Gastrocnemius medialis (tissue), 4 donors: ENCODE measurements at regions not wholly inside any gene's neighbourhood (a gene's known extent, or its start where the extent isn't known, plus 50 kb on each side); places are given as distances from the start of the nearest gene placed in this dataset.
A peak's percentile ranks its signal among the peaks of the same experiment; 100 is the strongest.

Experiments used
- ATAC-seq, 2 donors: fragments of 150-250 bp; one replicate each; pipeline ENCODE4 v1.9.1; 2016
- DNase-seq, 2 donors: peaks; one replicate each; pipeline ENCODE4 v3.0.0-alpha.2; 2019
- H3K27ac ChIP-seq, 4 donors: fragments of 200-600 bp; sonication (generic); 1 replicate in 1 of 4; 2 replicates in 3 of 4; pipeline ENCODE4 v1.5.1; 2016 to 2018; ENCODE audit warnings: mild to moderate bottlenecking in 2 of 4, moderate library complexity in 1 of 4
- H3K27me3 ChIP-seq, 3 donors: fragments of 200-600 bp; sonication (generic) in 2 of 3; 1 replicate in 1 of 3; 2 replicates in 2 of 3; pipeline versions ENCODE4 v1.5.1 to v1.6.0; 2016 to 2019; ENCODE audit warnings: mild to moderate bottlenecking in 1 of 3, moderate library complexity in 1 of 3
- H3K36me3 ChIP-seq, 2 donors: fragments of 200-600 bp; sonication (generic) in 1 of 2; one replicate each; pipeline ENCODE4 v1.5.1; 2017 to 2018
- H3K4me1 ChIP-seq, 2 donors: fragments of 200-600 bp; sonication (generic) in 1 of 2; one replicate each; pipeline ENCODE4 v1.5.1; 2016 to 2017; ENCODE audit warnings: mild to moderate bottlenecking in 2 of 2
- H3K4me3 ChIP-seq, 4 donors: fragments of 200-600 bp; sonication (generic) in 3 of 4; 1 replicate in 1 of 4; 2 replicates in 3 of 4; pipeline ENCODE4 v1.5.1; 2016 to 2019; ENCODE audit warnings: mild to moderate bottlenecking in 2 of 4
- H3K9me3 ChIP-seq, 3 donors: fragments of 200-600 bp; sonication (generic) in 2 of 3; 1 replicate in 1 of 3; 2 replicates in 2 of 3; pipeline ENCODE4 v1.5.1; 2016 to 2019
- CTCF ChIP-seq, 5 experiments: fragments of 450-650 bp in 3 of 5; fragments of 200-600 bp in 2 of 5; sonication (generic) in 2 of 5; IDR thresholded peaks in 4 of 5; conservative IDR thresholded peaks in 1 of 5; 1 replicate in 4 of 5; 2 replicates in 1 of 5; pipeline ENCODE4 v1.5.1; 2016 to 2019; ENCODE audit warnings: antibody characterized with exemption in 5 of 5, mild to moderate bottlenecking in 3 of 5, moderate library complexity in 3 of 5
- POLR2A ChIP-seq, 2 donors: fragments of 450-650 bp; IDR thresholded peaks; one replicate each; pipeline ENCODE4 v1.6.1; 2017; ENCODE audit warnings: antibody characterized with exemption in 2 of 2, mild to moderate bottlenecking in 2 of 2, moderate library complexity in 2 of 2
- in situ Hi-C, 4 donors: fragments of 200-750 bp; cut with MboI; loops; one replicate each; pipeline versions ENCODE4 v1.15.0 to v1.8.0; 2017; ENCODE audit warnings: low sequenced_read_pairs in 4 of 4
- intact Hi-C: fragments of 100-400 bp; cut with DNase I; formaldehyde crosslinking; loops from one replicate; pipeline ENCODE4 v1.15.1; 2023; ENCODE audit warnings: low total_unique reads

DNA sequence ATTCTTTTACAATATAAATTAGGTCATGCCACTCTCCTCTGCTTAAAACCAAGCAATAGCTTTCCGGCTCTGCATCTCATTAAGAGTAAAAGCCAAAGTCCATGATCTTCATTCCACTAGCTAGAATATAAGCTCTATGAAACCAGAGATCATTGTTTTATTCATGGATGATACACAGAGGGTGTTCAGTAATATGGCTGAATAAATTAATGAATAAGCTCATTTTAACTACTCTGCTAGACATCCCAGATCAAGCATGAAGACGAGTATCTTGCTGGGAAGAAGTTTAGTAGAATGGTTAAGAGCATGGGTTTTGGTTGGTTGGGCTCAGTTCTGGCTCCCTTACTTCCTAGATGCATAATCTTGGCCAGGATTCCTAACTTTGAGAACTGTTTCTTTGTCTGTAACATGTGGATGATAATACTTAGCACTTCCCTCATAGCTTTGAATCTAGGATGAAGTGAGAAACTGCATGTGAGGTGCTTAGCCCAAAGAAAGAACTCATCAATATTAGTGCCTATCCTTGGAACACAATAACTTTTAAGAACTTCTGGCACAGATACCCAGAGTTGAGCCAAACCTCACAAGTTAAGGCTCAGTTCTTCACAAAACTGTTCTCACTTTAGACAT, 106.8 kb downstream of the MSX2 start:
- in situ Hi-C loops: no loop called here
- H3K27ac ChIP-seq: no peak overlapping the region
- TF ChIP-seq CTCF (IDR thresholded peaks at IDR 0.05 in 4 of 5, conservative IDR thresholded peaks at IDR 0.05 in 1 of 5): no peak
- TF ChIP-seq POLR2A (IDR thresholded peaks at IDR 0.05): no peak
- H3K4me3 ChIP-seq: no peak overlapping the region
- intact Hi-C loops: no loop called here
- peaks cover 0 to 5% of the 10 kb centered on the region in 2 donors for H3K4me1 ChIP-seq
- DNase-seq: no peak
- H3K27me3 ChIP-seq: no peaks in the 10 kb centered on the region
- ATAC-seq: no peak
- H3K9me3 ChIP-seq: no peaks in the 10 kb centered on the region
- H3K36me3 ChIP-seq: no peaks in the 10 kb centered on the region

DNA sequence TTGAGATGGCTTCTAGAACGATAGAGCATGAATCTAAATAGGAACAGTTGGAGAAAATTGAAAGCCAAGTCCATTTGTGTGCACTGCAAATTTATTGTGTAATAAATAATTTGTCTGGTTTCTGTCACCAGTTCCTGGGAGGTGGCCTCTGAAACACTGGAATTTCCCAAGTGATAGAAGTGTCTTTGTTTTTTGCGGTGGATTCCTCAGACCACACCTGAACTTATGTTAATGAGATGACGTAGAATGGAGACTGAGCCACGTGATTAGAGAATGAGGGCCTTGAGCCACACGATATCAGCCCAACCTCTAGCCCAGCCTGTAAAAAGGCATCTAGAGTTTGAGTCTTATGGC, 105.1 kb downstream of the MSX2 start:
- TF ChIP-seq CTCF (IDR thresholded peaks at IDR 0.05 in 4 of 5, conservative IDR thresholded peaks at IDR 0.05 in 1 of 5) (no peak), POLR2A (IDR thresholded peaks at IDR 0.05) (no peak)
- peaks cover 0 to 5% of the 10 kb centered on the region in 2 donors for H3K4me1 ChIP-seq
- ATAC-seq (peak in 1 of 2 donors; percentile 30), DNase-seq (no peak)
- intact Hi-C loops: no loop called here
- H3K4me3 ChIP-seq: no peak overlapping the region
- H3K27me3 ChIP-seq: no peaks in the 10 kb centered on the region
- no peak overlapping the region for H3K27ac ChIP-seq
- in situ Hi-C loops: no loop called here
- H3K9me3 ChIP-seq: no peaks in the 10 kb centered on the region
- H3K36me3 ChIP-seq: no peaks in the 10 kb centered on the region

GRCh38 chr5:174828804-174829510, 104.6 kb downstream of the MSX2 start:
- in situ Hi-C loops: no loop called here

DNA sequence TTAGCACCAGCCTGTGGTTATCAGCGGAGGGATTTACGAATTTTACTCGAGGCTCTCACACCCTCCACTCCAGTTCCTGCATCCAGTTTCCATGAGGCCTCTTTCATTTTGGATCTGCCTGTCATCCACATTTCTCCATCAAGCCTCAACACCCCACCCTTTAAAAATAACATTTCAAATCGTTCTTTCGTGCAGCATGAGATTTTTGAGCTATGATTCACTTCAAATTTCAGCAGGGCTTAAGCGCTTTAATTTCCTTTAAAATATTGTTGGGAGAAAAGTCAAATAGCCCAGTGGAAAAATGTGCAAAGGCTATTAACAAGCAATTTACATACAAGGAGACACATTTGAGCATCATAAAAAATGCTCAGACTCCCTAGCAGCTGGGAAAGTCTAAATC, 103.2 kb downstream of the MSX2 start:
- Histone ChIP-seq H3K27me3 (no peaks in the 10 kb centered on the region), H3K4me1 (peaks cover 0 to 5% of the 10 kb centered on the region in 2 donors), H3K9me3 (no peaks in the 10 kb centered on the region), H3K36me3 (no peaks in the 10 kb centered on the region), H3K4me3 (no peak overlapping the region), H3K27ac (no peak overlapping the region)
- DNase-seq (no peak), ATAC-seq (no peak)
- no peak for TF ChIP-seq POLR2A (IDR thresholded peaks at IDR 0.05)
- TF ChIP-seq CTCF (IDR thresholded peaks at IDR 0.05 in 4 of 5, conservative IDR thresholded peaks at IDR 0.05 in 1 of 5): no peak
- intact Hi-C loops: no loop called here
- in situ Hi-C loops: no loop called here

More at GRCh38 chr5:174828804-174829510, 104.6 kb downstream of the MSX2 start:
- DNase-seq (no peak), ATAC-seq (peak; percentile 33 to 52)
- Histone ChIP-seq H3K27ac (no peak overlapping the region), H3K4me1 (peaks cover 0 to 5% of the 10 kb centered on the region in 2 donors), H3K27me3 (no peaks in the 10 kb centered on the region), H3K36me3 (no peaks in the 10 kb centered on the region), H3K4me3 (no peak overlapping the region), H3K9me3 (no peaks in the 10 kb centered on the region)
- intact Hi-C loops: no loop called here
- TF ChIP-seq POLR2A (IDR thresholded peaks at IDR 0.05) (no peak), CTCF (IDR thresholded peaks at IDR 0.05 in 4 of 5, conservative IDR thresholded peaks at IDR 0.05 in 1 of 5) (no peak)
